Transverse colon (tissue), 4 donors: ENCODE measurements at regions not wholly inside any gene's neighbourhood (a gene's known extent, or its start where the extent isn't known, plus 50 kb on each side); places are given as distances from the start of the nearest gene placed in this dataset.

ENCODE experiments used
- POLR2A ChIP-seq: fragments of 450-650 bp; IDR thresholded peaks from one replicate; pipeline ENCODE4 v1.6.1; 2016; ENCODE audit warnings: antibody characterized with exemption, mild to moderate bottlenecking, moderate library complexity
- POLR2AphosphoS5 ChIP-seq, 3 donors: sonication (generic); formaldehyde crosslinking; IDR thresholded peaks; one replicate each; pipeline ENCODE4 v1.6.1; 2016; ENCODE audit warnings: antibody characterized with exemption in 3 of 3
- TF ChIP-seq, protein P1 (sequence below), 5 experiments: fragments of 200-600 bp in 3 of 5; fragments of 450-650 bp in 2 of 5; sonication (generic) in 3 of 5; IDR thresholded peaks; 1 replicate in 2 of 5; 2 replicates in 3 of 5; pipeline ENCODE4 v1.5.1; 2016 to 2017; ENCODE audit warnings: antibody characterized with exemption in 5 of 5, inconsistent platforms in 3 of 5, mild to moderate bottlenecking in 2 of 5, moderate library complexity in 1 of 5

DNA sequence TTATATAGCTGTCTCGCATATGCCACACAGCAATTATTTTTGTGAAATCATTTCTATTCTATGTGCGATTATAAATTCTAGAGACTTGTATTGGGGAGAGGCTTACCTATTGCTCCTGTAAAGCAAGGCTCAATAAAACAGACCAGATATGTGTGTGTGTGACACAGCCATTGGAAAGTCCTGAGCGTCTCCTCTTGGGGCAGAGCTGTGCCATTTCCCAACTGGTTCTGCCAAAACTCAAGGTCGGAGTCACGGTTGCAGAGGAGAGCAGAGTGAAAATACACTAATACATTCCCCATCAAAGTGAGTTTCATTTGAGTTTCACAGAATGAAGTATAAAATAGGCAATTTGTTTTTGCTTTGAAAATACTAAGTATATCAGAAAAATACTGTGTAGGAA lies 567.4 kb upstream of the FZD8 start:
- TF ChIP-seq, protein P1, sequence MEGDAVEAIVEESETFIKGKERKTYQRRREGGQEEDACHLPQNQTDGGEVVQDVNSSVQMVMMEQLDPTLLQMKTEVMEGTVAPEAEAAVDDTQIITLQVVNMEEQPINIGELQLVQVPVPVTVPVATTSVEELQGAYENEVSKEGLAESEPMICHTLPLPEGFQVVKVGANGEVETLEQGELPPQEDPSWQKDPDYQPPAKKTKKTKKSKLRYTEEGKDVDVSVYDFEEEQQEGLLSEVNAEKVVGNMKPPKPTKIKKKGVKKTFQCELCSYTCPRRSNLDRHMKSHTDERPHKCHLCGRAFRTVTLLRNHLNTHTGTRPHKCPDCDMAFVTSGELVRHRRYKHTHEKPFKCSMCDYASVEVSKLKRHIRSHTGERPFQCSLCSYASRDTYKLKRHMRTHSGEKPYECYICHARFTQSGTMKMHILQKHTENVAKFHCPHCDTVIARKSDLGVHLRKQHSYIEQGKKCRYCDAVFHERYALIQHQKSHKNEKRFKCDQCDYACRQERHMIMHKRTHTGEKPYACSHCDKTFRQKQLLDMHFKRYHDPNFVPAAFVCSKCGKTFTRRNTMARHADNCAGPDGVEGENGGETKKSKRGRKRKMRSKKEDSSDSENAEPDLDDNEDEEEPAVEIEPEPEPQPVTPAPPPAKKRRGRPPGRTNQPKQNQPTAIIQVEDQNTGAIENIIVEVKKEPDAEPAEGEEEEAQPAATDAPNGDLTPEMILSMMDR (IDR thresholded peaks at IDR 0.05), result no peak
- TF ChIP-seq POLR2AphosphoS5 (IDR thresholded peaks at IDR 0.05) (no peak), POLR2A (no peak)
